D721Med (cell line): ENCODE measurements at regions not wholly inside any gene's neighbourhood (a gene's known extent, or its start where the extent isn't known, plus 50 kb on each side); places are given as distances from the start of the nearest gene placed in this dataset.

Experiments
- DNase-seq: peaks from one replicate; pipeline ENCODE4 v3.0.0; 2011; ENCODE audit warnings: low spot score; ENCODE audit not compliant: insufficient read length
- FAIRE-seq: peaks from 2 replicates; lab custom pipeline; 2011; peaks lifted over from hg19 to GRCh38; lab: Jason Lieb, UNC
- CTCF ChIP-seq: IDR thresholded peaks from 2 replicates; pipeline ENCODE4 v1.5.1; 2012; ENCODE audit warnings: mild to moderate bottlenecking, control low read depth; ENCODE audit not compliant: insufficient read depth; ENCODE audit errors: missing control alignments

GRCh38 chr2:163157411-163157810 lies 318.8 kb upstream of the KCNH7 start:
- FAIRE-seq (no peak), DNase-seq (no peak)
- no peak for TF ChIP-seq CTCF

- FAIRE-seq: no peak
- no peak for DNase-seq
- TF ChIP-seq CTCF: no peak
These were observed 317.4 kb upstream of the KCNH7 start for GRCh38 chr2:163155925-163156324.

- FAIRE-seq (peak; percentile 91), DNase-seq (no peak)
- peak; percentile 80 for TF ChIP-seq CTCF
These were observed 316.8 kb upstream of the KCNH7 start for GRCh38 chr2:163155279-163155883.

- no peak for TF ChIP-seq CTCF
- DNase-seq: no peak
- FAIRE-seq: no peak
These were observed 304.1 kb upstream of the KCNH7 start for GRCh38 chr2:163142618-163143017.

- FAIRE-seq (no peak), DNase-seq (no peak)
- TF ChIP-seq CTCF: no peak
These were observed 300.4 kb upstream of the KCNH7 start for GRCh38 chr2:163138947-163139346.

GRCh38 chr2:163135256-163135655 lies 296.7 kb upstream of the KCNH7 start:
- no peak for TF ChIP-seq CTCF
- FAIRE-seq: no peak
- DNase-seq: no peak

GRCh38 chr2:163133602-163134001 lies 295.0 kb upstream of the KCNH7 start:
- TF ChIP-seq CTCF: no peak
- no peak for FAIRE-seq
- no peak for DNase-seq
